Activated CD4-positive, alpha-beta T cell treated with anti-CD3 and anti-CD28 coated beads, Interleukin-2, amount 10 ng/mL, durations not matched to agents 7 days and 5 days (primary cell): ENCODE measurements at regions not wholly inside any gene's neighbourhood (a gene's known extent, or its start where the extent isn't known, plus 50 kb on each side); places are given as distances from the start of the nearest gene placed in this dataset.

Experiments
- CTCF ChIA-PET: fragments of 350-600 bp; sonication (Branson Sonifier 250); formaldehyde crosslinking; loops from one replicate; lab custom pipeline; 2021; ENCODE audit warnings: antibody characterized with exemption; lab: Charles Lee
- POLR2A ChIA-PET: fragments of 350-600 bp; sonication (Branson Sonifier 250); formaldehyde crosslinking; loops from one replicate; lab custom pipeline; 2021; ENCODE audit warnings: antibody characterized with exemption; lab: Charles Lee
- DNase-seq: peaks from one replicate; pipeline ENCODE4 v3.0.0-alpha.2; 2020
- H3K27ac Mint-ChIP-seq: one replicate; pipeline ENCODE4 v1.8.0; 2021; ENCODE audit warnings: mild to moderate bottlenecking, moderate library complexity, mixed read lengths
- H3K27me3 Mint-ChIP-seq: one replicate; pipeline ENCODE4 v1.8.0; 2021; ENCODE audit warnings: mixed read lengths
- H3K36me3 Mint-ChIP-seq: one replicate; pipeline ENCODE4 v1.8.0; 2021; ENCODE audit warnings: low read depth, mixed read lengths
- H3K4me1 Mint-ChIP-seq: one replicate; pipeline ENCODE4 v1.8.0; 2021; ENCODE audit warnings: mixed read lengths
- H3K4me3 Mint-ChIP-seq: one replicate; pipeline ENCODE4 v1.8.0; 2021; ENCODE audit warnings: mild to moderate bottlenecking, moderate library complexity, mixed read lengths
- H3K9me3 Mint-ChIP-seq: one replicate; pipeline ENCODE4 v1.8.0; 2021; ENCODE audit warnings: mixed read lengths

GRCh38 chr11:103547024-103547423 is 437.8 kb downstream of the DYNC2H1 start:
- DNase-seq = no peak
- ChIA-PET POLR2A (no interaction called here), CTCF (interaction anchor here (0.5 to 1.0 kb wide), 3 partner anchors 9 to 984 kb away, joined by 3 read pairs; no protein-coding TSS in a partner anchor)
- Mint-ChIP-seq H3K27ac (no peak overlapping the region), H3K4me1 (no peaks in the 10 kb centered on the region), H3K9me3 (no peaks in the 10 kb centered on the region), H3K36me3 (no peaks in the 10 kb centered on the region), H3K4me3 (no peak overlapping the region), H3K27me3 (no peaks in the 10 kb centered on the region)

DNA sequence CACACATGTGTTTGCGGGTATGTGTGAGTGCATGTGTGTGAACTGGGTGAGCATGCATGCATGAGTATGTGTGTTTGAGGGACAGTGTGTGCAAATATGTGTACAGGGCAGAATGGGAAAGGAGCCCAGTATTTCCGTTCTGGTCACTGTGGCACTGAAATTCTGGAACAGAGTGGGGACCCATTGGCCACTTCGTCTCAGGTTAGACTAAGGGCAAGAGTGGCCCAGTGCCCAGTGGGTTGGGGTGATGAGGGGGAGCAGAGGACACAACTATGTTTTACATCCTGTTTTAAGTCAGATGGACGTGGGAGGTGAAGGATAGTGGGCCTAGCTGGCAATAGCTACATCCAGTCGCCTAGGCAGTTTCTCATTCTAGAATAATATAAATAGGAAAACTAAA is 438.5 kb downstream of the DYNC2H1 start:
- Mint-ChIP-seq H3K27ac (no peak overlapping the region), H3K4me1 (no peaks in the 10 kb centered on the region), H3K27me3 (no peaks in the 10 kb centered on the region), H3K36me3 (no peaks in the 10 kb centered on the region), H3K4me3 (no peak overlapping the region), H3K9me3 (no peaks in the 10 kb centered on the region)
- POLR2A ChIA-PET = no interaction called here
- CTCF ChIA-PET = interaction anchor here (0.5 kb wide), 1 partner anchor 985 kb away, joined by 3 read pairs; no protein-coding TSS in a partner anchor
- no peak for DNase-seq

DNA sequence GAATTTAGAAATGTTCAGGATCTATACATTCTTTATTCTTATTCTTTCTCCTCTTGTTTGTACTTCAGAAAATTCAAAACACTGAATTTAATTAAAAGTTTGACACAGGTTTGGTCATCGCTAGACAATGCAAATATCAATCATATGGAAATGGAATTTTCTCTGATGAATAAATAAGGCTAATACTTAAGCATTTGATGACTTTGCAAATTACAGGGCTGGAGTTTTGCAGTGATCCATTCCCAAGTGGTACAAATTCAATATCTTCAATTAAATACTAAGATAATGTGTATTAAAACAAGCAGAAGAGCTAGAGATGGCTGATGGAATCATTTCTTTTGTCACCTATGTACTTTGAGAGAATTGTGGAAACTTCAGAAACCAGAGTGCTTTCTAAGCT is 439.6 kb downstream of the DYNC2H1 start:
- CTCF ChIA-PET = no interaction called here
- Mint-ChIP-seq H3K4me1 (no peaks in the 10 kb centered on the region), H3K27ac (no peak overlapping the region), H3K36me3 (no peaks in the 10 kb centered on the region), H3K9me3 (no peaks in the 10 kb centered on the region), H3K4me3 (no peak overlapping the region), H3K27me3 (no peaks in the 10 kb centered on the region)
- POLR2A ChIA-PET = no interaction called here
- DNase-seq = no peak

- no peaks in the 10 kb centered on the region for H3K4me1 Mint-ChIP-seq
- H3K4me3 Mint-ChIP-seq = no peak overlapping the region
- no peak overlapping the region for H3K27ac Mint-ChIP-seq
- CTCF ChIA-PET = no interaction called here
- H3K36me3 Mint-ChIP-seq = no peaks in the 10 kb centered on the region
- POLR2A ChIA-PET = no interaction called here
- H3K9me3 Mint-ChIP-seq = no peaks in the 10 kb centered on the region
- DNase-seq = no peak
- no peaks in the 10 kb centered on the region for H3K27me3 Mint-ChIP-seq
Measured at GRCh38 chr11:103550811-103551210, 441.6 kb downstream of the DYNC2H1 start.

GRCh38 chr11:103552086-103552485 is 442.9 kb downstream of the DYNC2H1 start:
- POLR2A ChIA-PET = no interaction called here
- no peak for DNase-seq
- no peak overlapping the region for H3K4me3 Mint-ChIP-seq
- H3K4me1 Mint-ChIP-seq = no peaks in the 10 kb centered on the region
- H3K36me3 Mint-ChIP-seq = no peaks in the 10 kb centered on the region
- H3K27me3 Mint-ChIP-seq = no peaks in the 10 kb centered on the region
- no peak overlapping the region for H3K27ac Mint-ChIP-seq
- CTCF ChIA-PET = no interaction called here
- H3K9me3 Mint-ChIP-seq = no peaks in the 10 kb centered on the region

DNA sequence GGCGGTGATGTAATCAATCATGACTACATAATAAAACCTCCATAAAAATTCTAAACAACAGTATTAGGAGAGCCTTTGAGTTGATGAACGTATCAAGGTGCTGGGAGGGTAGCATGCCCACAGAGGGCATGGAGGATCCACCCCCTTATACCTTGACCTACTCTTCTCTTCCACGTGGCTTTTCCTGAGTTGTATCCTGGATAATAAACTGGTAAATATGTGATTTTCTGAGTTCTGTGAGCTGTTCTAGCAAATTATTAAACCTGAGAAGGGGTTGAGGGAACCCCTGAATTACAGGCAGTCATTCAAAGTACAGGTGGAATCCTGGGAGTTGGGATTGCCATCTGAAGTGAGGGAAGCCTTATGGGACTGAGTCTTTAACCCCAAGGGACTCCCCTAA is 446.9 kb downstream of the DYNC2H1 start:
- DNase-seq = no peak
- H3K4me1 Mint-ChIP-seq = no peaks in the 10 kb centered on the region
- no peaks in the 10 kb centered on the region for H3K36me3 Mint-ChIP-seq
- ChIA-PET POLR2A (no interaction called here), CTCF (no interaction called here)
- H3K27ac Mint-ChIP-seq = no peak overlapping the region
- no peaks in the 10 kb centered on the region for H3K27me3 Mint-ChIP-seq
- H3K9me3 Mint-ChIP-seq = no peaks in the 10 kb centered on the region
- no peak overlapping the region for H3K4me3 Mint-ChIP-seq

- Mint-ChIP-seq H3K36me3 (no peaks in the 10 kb centered on the region), H3K9me3 (peaks cover 2% of the 10 kb centered on the region), H3K4me3 (no peak overlapping the region), H3K4me1 (no peaks in the 10 kb centered on the region), H3K27ac (no peak overlapping the region), H3K27me3 (no peaks in the 10 kb centered on the region)
- ChIA-PET CTCF (no interaction called here), POLR2A (no interaction called here)
- no peak for DNase-seq
Measured at GRCh38 chr11:103566116-103566515, 456.9 kb downstream of the DYNC2H1 start.

DNA sequence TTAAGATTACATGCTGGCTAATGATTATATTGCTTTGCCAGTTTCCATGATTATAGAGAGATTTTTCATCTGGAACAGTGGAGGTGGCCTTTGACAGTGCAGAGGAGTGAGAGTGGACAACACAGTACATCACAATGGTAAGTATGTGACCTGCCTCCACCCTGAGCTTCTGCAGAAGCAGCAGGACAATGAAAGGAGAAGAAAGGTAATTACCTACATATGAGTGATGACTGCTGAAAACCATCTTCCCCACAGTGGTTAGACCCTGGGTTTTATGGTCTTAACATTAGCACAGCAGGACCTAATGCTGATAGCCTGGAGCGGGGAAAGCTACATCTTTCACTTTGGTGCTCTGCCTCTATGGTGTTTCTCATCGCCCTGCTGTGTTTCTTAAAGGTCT is 454.7 kb upstream of the DDI1 start:
- Mint-ChIP-seq H3K4me1 (no peaks in the 10 kb centered on the region), H3K36me3 (no peaks in the 10 kb centered on the region), H3K27ac (no peak overlapping the region), H3K4me3 (no peak overlapping the region), H3K27me3 (no peaks in the 10 kb centered on the region), H3K9me3 (no peaks in the 10 kb centered on the region)
- ChIA-PET CTCF (no interaction called here), POLR2A (no interaction called here)
- no peak for DNase-seq

DNA sequence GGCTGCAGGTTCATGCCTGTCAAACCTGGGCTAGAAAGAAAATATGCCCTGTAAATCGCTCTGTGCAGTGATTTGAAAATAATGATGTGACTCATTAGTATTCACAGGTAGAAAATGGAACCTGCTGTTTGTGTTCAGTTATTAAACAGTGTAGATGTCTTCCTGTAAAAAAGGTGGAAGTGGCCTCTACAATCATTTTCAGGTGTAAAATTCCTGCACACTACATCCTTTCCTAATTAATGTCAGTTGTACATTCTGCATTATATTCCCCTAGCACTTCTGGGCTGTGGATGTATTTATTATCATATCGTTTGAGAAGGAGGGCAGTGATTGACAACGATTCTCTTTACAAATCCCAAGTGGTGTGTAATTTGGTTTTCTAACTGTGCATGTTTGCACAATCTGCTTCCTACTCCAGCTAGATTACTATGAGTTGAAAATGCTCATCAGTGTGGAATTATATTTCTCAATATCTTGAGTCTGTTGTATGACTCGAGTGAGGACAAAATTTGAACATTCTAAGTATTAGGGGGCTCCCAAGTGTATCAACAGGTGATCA is 454.0 kb upstream of the DDI1 start:
- no peaks in the 10 kb centered on the region for H3K4me1 Mint-ChIP-seq
- no peak overlapping the region for H3K27ac Mint-ChIP-seq
- ChIA-PET POLR2A (no interaction called here), CTCF (no interaction called here)
- DNase-seq = no peak
- H3K36me3 Mint-ChIP-seq = no peaks in the 10 kb centered on the region
- H3K27me3 Mint-ChIP-seq = no peaks in the 10 kb centered on the region
- H3K9me3 Mint-ChIP-seq = no peaks in the 10 kb centered on the region
- no peak overlapping the region for H3K4me3 Mint-ChIP-seq

DNA sequence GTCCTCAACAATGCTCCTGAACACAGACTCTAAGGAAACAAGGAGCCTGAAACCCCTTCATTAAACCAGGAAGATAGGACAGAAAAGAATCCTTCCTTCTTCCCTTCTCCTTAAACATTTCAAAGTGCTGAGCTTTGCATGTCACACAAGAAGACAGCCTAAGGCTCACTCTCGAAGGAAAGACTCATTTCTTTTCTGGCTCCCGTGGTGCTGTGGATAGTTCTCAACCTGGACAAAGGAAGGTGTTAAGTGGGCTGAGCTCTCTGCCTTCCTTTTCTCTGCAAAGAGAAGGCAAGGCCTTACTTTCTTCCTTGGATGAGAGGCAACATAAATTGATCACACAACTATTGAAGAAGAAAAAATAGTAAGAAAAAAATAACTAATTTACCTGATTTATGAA is 452.4 kb upstream of the DDI1 start:
- ChIA-PET POLR2A (no interaction called here), CTCF (no interaction called here)
- H3K9me3 Mint-ChIP-seq = no peaks in the 10 kb centered on the region
- no peak overlapping the region for H3K27ac Mint-ChIP-seq
- no peaks in the 10 kb centered on the region for H3K4me1 Mint-ChIP-seq
- H3K36me3 Mint-ChIP-seq = no peaks in the 10 kb centered on the region
- H3K4me3 Mint-ChIP-seq = no peak overlapping the region
- DNase-seq = no peak
- no peaks in the 10 kb centered on the region for H3K27me3 Mint-ChIP-seq

DNA sequence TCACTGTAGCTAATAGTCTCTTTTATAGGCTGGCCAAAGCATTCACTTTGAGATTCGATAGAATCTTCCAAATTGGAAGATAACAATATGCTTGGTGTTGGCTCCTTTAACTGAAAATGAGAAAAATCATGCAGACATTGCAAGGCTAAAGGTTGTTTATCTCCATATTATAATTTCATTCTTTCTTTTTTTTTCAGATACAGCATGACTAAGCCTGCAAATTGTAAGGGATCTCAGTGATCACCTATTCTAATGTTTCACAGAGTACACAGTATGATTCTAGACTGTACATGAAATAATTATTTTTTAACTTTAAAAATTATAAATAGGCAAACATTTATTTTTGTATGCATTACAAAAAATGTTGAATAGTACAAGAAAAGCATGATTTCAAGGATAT is 451.7 kb upstream of the DDI1 start:
- no peaks in the 10 kb centered on the region for H3K9me3 Mint-ChIP-seq
- no peak overlapping the region for H3K27ac Mint-ChIP-seq
- H3K36me3 Mint-ChIP-seq = no peaks in the 10 kb centered on the region
- no peak for DNase-seq
- H3K4me1 Mint-ChIP-seq = no peaks in the 10 kb centered on the region
- no peak overlapping the region for H3K4me3 Mint-ChIP-seq
- ChIA-PET CTCF (no interaction called here), POLR2A (no interaction called here)
- H3K27me3 Mint-ChIP-seq = no peaks in the 10 kb centered on the region

DNA sequence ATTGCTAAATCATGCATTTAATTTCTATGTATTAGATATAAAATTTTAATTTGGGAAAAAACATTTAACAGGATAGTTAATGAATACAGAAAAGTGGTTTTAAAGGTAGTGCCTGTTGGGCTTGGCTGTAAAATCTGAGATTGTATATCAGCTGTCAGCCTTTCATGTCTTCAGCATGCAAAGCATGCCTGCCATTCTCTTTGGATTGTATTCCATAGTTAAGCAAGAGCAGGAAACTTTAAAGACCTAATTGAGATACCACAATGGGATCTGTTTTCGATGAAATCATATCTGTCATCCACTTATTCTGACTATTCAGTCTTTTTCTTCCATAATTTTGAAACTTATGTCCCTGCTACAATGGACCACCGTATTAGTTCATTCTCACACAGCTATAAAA is 451.0 kb upstream of the DDI1 start:
- H3K9me3 Mint-ChIP-seq = no peaks in the 10 kb centered on the region
- no peaks in the 10 kb centered on the region for H3K36me3 Mint-ChIP-seq
- ChIA-PET POLR2A (no interaction called here), CTCF (no interaction called here)
- no peak overlapping the region for H3K27ac Mint-ChIP-seq
- no peak overlapping the region for H3K4me3 Mint-ChIP-seq
- no peaks in the 10 kb centered on the region for H3K4me1 Mint-ChIP-seq
- no peak for DNase-seq
- no peaks in the 10 kb centered on the region for H3K27me3 Mint-ChIP-seq

DNA sequence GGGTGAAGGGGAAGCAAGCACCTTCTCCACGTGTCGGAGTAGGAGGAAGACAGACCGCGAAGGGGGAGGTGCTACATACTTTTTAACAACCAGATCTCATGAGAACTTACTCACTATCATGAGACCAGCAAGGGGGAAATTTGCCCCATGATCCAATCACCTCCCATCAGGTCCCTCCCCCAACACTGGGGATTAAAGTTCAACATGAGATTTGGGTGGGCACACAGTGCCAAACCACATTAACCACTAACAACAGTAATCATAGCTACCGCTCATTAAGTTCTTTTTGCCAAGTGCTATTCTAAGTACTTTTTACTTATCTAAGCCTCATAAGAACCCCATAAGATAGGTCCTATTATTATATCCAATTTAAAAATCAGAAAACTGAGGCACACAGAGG is 450.5 kb upstream of the DDI1 start:
- ChIA-PET CTCF (no interaction called here), POLR2A (no interaction called here)
- H3K4me3 Mint-ChIP-seq = no peak overlapping the region
- no peaks in the 10 kb centered on the region for H3K9me3 Mint-ChIP-seq
- H3K36me3 Mint-ChIP-seq = no peaks in the 10 kb centered on the region
- H3K27ac Mint-ChIP-seq = no peak overlapping the region
- no peaks in the 10 kb centered on the region for H3K4me1 Mint-ChIP-seq
- DNase-seq = no peak
- no peaks in the 10 kb centered on the region for H3K27me3 Mint-ChIP-seq

- no peak overlapping the region for H3K4me3 Mint-ChIP-seq
- ChIA-PET CTCF (no interaction called here), POLR2A (no interaction called here)
- H3K4me1 Mint-ChIP-seq = no peaks in the 10 kb centered on the region
- no peak for DNase-seq
- no peaks in the 10 kb centered on the region for H3K9me3 Mint-ChIP-seq
- no peaks in the 10 kb centered on the region for H3K36me3 Mint-ChIP-seq
- H3K27me3 Mint-ChIP-seq = no peaks in the 10 kb centered on the region
- H3K27ac Mint-ChIP-seq = no peak overlapping the region
Measured at GRCh38 chr11:103586756-103587155, 449.7 kb upstream of the DDI1 start.
